Transverse colon (tissue), 3 donors: ENCODE measurements at regions not wholly inside any gene's neighbourhood (a gene's known extent, or its start where the extent isn't known, plus 50 kb on each side); places are given as distances from the start of the nearest gene placed in this dataset.

Experiments used
- CTCF ChIP-seq, 5 experiments: fragments of 200-600 bp in 3 of 5; fragments of 450-650 bp in 2 of 5; sonication (generic) in 3 of 5; IDR thresholded peaks; 1 replicate in 2 of 5; 2 replicates in 3 of 5; pipeline ENCODE4 v1.5.1; 2016 to 2017; ENCODE audit warnings: antibody characterized with exemption in 5 of 5, inconsistent platforms in 3 of 5, mild to moderate bottlenecking in 2 of 5, moderate library complexity in 1 of 5
- EP300 ChIP-seq: sonication (generic); formaldehyde crosslinking; IDR thresholded peaks from one replicate; pipeline ENCODE4 v1.6.1; 2017; ENCODE audit warnings: antibody characterized with exemption, low read depth

GRCh38 chr14:56902385-56902784, 92.1 kb upstream of the OTX2 start:
- TF ChIP-seq CTCF (IDR thresholded peaks at IDR 0.05), result no peak
- TF ChIP-seq EP300, result no peak
